MCF 10A (cell line): ENCODE measurements at regions not wholly inside any gene's neighbourhood (a gene's known extent, or its start where the extent isn't known, plus 50 kb on each side); places are given as distances from the start of the nearest gene placed in this dataset.

Experiments used
- BruUV-seq: library from RNA; stranded (reverse); fragments of 400-500 nt; replicated peaks from 2 replicates; lab custom pipeline; 2021; lab: Mats Ljungman, UMichigan
- CTCF ChIA-PET: fragments of 300-600 bp; sonication (Branson Sonifier 250); formaldehyde crosslinking; extraction: SDS; loops from one replicate; lab custom pipeline; 2021; ENCODE audit warnings: antibody characterized with exemption, inconsistent platforms; lab: Yijun Ruan, JAX
- POLR2A ChIA-PET: fragments of 300-600, 350-650 bp; sonication (Branson Sonifier 250); formaldehyde crosslinking; extraction: SDS; loops from one replicate; lab custom pipeline; 2020; ENCODE audit warnings: antibody characterized with exemption, inconsistent platforms; lab: Yijun Ruan, JAX
- DNase-seq: peaks from one replicate; pipeline ENCODE4 v3.0.0-alpha.2; 2018; ENCODE audit not compliant: unreplicated experiment
- H3K27ac Mint-ChIP-seq: one replicate; pipeline ENCODE4 v1.8.0; 2022; ENCODE audit warnings: mild to moderate bottlenecking, low read depth, mixed read lengths; ENCODE audit not compliant: unreplicated experiment
- H3K27me3 Mint-ChIP-seq: one replicate; pipeline ENCODE4 v1.8.0; 2022; ENCODE audit warnings: mixed read lengths; ENCODE audit not compliant: insufficient read depth, unreplicated experiment
- H3K36me3 Mint-ChIP-seq: one replicate; pipeline ENCODE4 v1.8.0; 2022; ENCODE audit warnings: mild to moderate bottlenecking, moderate library complexity, mixed read lengths; ENCODE audit not compliant: insufficient read depth, unreplicated experiment
- H3K4me1 Mint-ChIP-seq: one replicate; pipeline ENCODE4 v1.8.0; 2022; ENCODE audit warnings: mixed read lengths; ENCODE audit not compliant: insufficient read depth, unreplicated experiment
- H3K4me3 Mint-ChIP-seq: one replicate; pipeline ENCODE4 v1.8.0; 2022; ENCODE audit warnings: mild to moderate bottlenecking, moderate library complexity, mixed read lengths; ENCODE audit not compliant: unreplicated experiment
- H3K9me3 Mint-ChIP-seq: one replicate; pipeline ENCODE4 v1.8.0; 2022; ENCODE audit warnings: mixed read lengths; ENCODE audit not compliant: unreplicated experiment
- CTCF ChIP-seq: fragments of 200-600 bp; IDR thresholded peaks from one replicate; pipeline ENCODE4 v1.8.0; 2022; ENCODE audit warnings: antibody characterized with exemption, mild to moderate bottlenecking; ENCODE audit not compliant: unreplicated experiment
- intact Hi-C: fragments of 100-400 bp; cut with micrococcal nuclease; formaldehyde crosslinking; loops from 2 replicates; pipeline ENCODE4 v1.14.1; 2022

- no peak for TF ChIP-seq CTCF
- Mint-ChIP-seq H3K9me3 (no peaks in the 10 kb centered on the region), H3K27me3 (no peaks in the 10 kb centered on the region), H3K36me3 (no peaks in the 10 kb centered on the region), H3K4me1 (no peaks in the 10 kb centered on the region), H3K27ac (no peak overlapping the region), H3K4me3 (no peak overlapping the region)
- DNase-seq = no peak
- BruUV-seq = no TSS peak
- ChIA-PET POLR2A (no interaction called here), CTCF (interaction anchor here (0.6 to 0.7 kb wide), 2 partner anchors 10 to 230 kb away, joined by 4 to 6 read pairs; no protein-coding TSS in a partner anchor)
- intact Hi-C loops = no loop called here
These were observed 171.4 kb upstream of the SGCD start for GRCh38 chr5:156155598-156155997.

GRCh38 chr5:156164306-156164705, 162.7 kb upstream of the SGCD start:
- POLR2A ChIA-PET = no interaction called here
- H3K27ac Mint-ChIP-seq = no peak overlapping the region
- H3K4me1 Mint-ChIP-seq = no peaks in the 10 kb centered on the region
- intact Hi-C loops = no loop called here
- H3K9me3 Mint-ChIP-seq = peaks cover 4% of the 10 kb centered on the region
- CTCF ChIA-PET = interaction anchor here (0.7 kb wide), 1 partner anchor 10 kb away, joined by 3 read pairs; no protein-coding TSS in a partner anchor
- H3K4me3 Mint-ChIP-seq = no peak overlapping the region
- TF ChIP-seq CTCF = no peak
- H3K36me3 Mint-ChIP-seq = no peaks in the 10 kb centered on the region
- BruUV-seq = no TSS peak
- no peaks in the 10 kb centered on the region for H3K27me3 Mint-ChIP-seq
- no peak for DNase-seq

- Mint-ChIP-seq H3K9me3 (peaks cover 4% of the 10 kb centered on the region), H3K4me3 (no peak overlapping the region), H3K27ac (no peak overlapping the region), H3K4me1 (no peaks in the 10 kb centered on the region), H3K36me3 (no peaks in the 10 kb centered on the region), H3K27me3 (no peaks in the 10 kb centered on the region)
- ChIA-PET CTCF (no interaction called here), POLR2A (no interaction called here)
- no peak for TF ChIP-seq CTCF
- intact Hi-C loops = no loop called here
- BruUV-seq = no TSS peak
- no peak for DNase-seq
These were observed 157.5 kb upstream of the SGCD start for GRCh38 chr5:156169495-156169894.

GRCh38 chr5:156170351-156170961, 156.5 kb upstream of the SGCD start:
- Mint-ChIP-seq H3K4me3 (no peak overlapping the region), H3K9me3 (peaks cover 4% of the 10 kb centered on the region), H3K27ac (no peak overlapping the region), H3K36me3 (no peaks in the 10 kb centered on the region), H3K27me3 (no peaks in the 10 kb centered on the region), H3K4me1 (no peaks in the 10 kb centered on the region)
- intact Hi-C loops = no loop called here
- no peak for DNase-seq
- BruUV-seq = no TSS peak
- ChIA-PET CTCF (no interaction called here), POLR2A (no interaction called here)
- no peak for TF ChIP-seq CTCF
